Adipocyte (in vitro differentiated cells): ENCODE measurements at regions not wholly inside any gene's neighbourhood (a gene's known extent, or its start where the extent isn't known, plus 50 kb on each side); places are given as distances from the start of the nearest gene placed in this dataset.
"Not testable (repeated sequence)": the region's sequence is repeated elsewhere in the genome, so short reads cannot be mapped to it uniquely, and the experiment has no call there.

Source experiments
- DNase-seq: peaks from one replicate; pipeline ENCODE4 v3.0.0-alpha.2; 2015; ENCODE audit warnings: low read depth
- H3K27me3 ChIP-seq: replicated peaks from 2 replicates; pipeline ENCODE4 v1.7.0; 2013; ENCODE audit warnings: mild to moderate bottlenecking, low read length, moderate library complexity; ENCODE audit not compliant: control insufficient read depth, insufficient read depth
- H3K36me3 ChIP-seq: 2 replicates; pipeline ENCODE4 v1.7.0; 2013; ENCODE audit warnings: low read length, mild to moderate bottlenecking, moderate library complexity; ENCODE audit not compliant: control insufficient read depth, insufficient read depth, severe bottlenecking
- H3K4me1 ChIP-seq: 2 replicates; pipeline ENCODE4 v1.7.0; 2013; ENCODE audit warnings: mild to moderate bottlenecking, low read length, moderate library complexity; ENCODE audit not compliant: control insufficient read depth, insufficient read depth
- H3K4me3 ChIP-seq: 2 replicates; pipeline ENCODE4 v1.7.0; 2013; ENCODE audit warnings: mild to moderate bottlenecking, low read length, moderate library complexity
- H3K9ac ChIP-seq: 2 replicates; pipeline ENCODE4 v1.7.0; 2013; ENCODE audit warnings: mild to moderate bottlenecking, low read length, moderate library complexity
- H3K9me3 ChIP-seq: 2 replicates; pipeline ENCODE4 v1.7.0; 2013; ENCODE audit warnings: mild to moderate bottlenecking, low read length, moderate library complexity; ENCODE audit not compliant: control insufficient read depth

DNA sequence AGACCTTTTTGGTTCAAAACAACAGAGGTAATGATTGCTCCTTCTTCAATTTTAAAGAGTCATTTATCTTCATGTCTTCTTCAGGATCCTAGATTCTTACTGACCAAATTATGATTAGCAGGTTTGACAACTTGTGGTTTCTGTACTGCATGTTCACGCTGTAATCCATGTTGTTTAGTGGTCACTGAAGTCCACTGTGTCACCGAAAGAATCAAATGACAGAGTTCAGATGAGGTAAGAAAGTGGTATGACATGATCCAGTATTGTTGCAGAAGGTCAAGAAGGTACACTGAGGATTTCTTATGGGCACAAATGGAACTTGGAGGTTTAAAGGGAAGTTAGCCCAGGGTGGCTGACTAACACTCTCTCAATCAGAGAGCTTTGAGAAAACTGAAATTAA lies 649.2 kb downstream of the EFNA5 start:
- H3K9ac ChIP-seq, result no peak overlapping the region
- no peaks in the 10 kb centered on the region for H3K36me3 ChIP-seq
- H3K9me3 ChIP-seq, result no peaks in the 10 kb centered on the region
- H3K4me3 ChIP-seq, result no peak overlapping the region
- H3K27me3 ChIP-seq, result no peaks in the 10 kb centered on the region
- H3K4me1 ChIP-seq, result no peaks in the 10 kb centered on the region
- DNase-seq, result no peak

DNA sequence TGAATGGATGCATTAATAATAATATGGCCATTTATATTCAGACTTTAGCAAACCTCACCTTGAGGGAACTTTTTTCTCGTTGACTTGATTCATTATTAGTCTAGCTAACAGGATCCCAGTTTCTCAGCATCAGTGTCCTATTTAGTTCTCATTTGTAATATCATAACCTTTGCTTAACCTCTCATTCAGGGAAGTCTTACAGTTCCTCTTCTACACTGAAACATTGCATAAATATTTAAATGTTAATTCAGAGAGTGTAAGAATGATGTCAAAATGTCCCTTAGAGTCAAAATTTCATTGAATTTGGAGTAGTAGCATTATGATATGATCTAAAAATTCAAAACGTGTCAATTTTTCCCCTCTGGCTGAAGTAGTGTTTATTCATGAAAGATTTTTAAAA lies 650.1 kb downstream of the EFNA5 start:
- Histone ChIP-seq H3K9me3 (no peaks in the 10 kb centered on the region), H3K9ac (no peak overlapping the region), H3K4me3 (no peak overlapping the region), H3K27me3 (no peaks in the 10 kb centered on the region), H3K36me3 (no peaks in the 10 kb centered on the region), H3K4me1 (no peaks in the 10 kb centered on the region)
- DNase-seq, result no peak

DNA sequence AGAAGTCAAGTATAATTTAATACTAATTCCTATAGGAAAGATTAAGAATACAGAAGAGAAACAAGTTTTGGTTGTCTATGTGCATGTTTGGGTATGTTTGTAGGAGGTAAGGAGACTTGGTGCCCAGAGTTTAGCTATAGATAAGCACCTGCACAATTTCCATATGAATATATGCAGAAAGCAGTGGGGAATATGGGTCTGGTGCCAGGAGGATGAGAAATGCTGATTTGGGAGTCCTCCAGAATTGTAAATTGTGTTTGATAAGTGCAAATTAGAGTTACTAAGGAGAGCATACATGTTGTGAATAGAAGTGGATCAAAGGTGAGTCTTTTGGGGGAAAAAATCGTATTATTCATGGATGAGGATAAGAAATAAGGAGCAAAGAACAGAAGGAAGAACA lies 653.1 kb downstream of the EFNA5 start:
- H3K9me3 ChIP-seq, result no peaks in the 10 kb centered on the region
- H3K27me3 ChIP-seq, result no peaks in the 10 kb centered on the region
- H3K36me3 ChIP-seq, result no peaks in the 10 kb centered on the region
- no peak for DNase-seq
- H3K4me3 ChIP-seq, result no peak overlapping the region
- H3K4me1 ChIP-seq, result no peaks in the 10 kb centered on the region
- H3K9ac ChIP-seq, result no peak overlapping the region

DNA sequence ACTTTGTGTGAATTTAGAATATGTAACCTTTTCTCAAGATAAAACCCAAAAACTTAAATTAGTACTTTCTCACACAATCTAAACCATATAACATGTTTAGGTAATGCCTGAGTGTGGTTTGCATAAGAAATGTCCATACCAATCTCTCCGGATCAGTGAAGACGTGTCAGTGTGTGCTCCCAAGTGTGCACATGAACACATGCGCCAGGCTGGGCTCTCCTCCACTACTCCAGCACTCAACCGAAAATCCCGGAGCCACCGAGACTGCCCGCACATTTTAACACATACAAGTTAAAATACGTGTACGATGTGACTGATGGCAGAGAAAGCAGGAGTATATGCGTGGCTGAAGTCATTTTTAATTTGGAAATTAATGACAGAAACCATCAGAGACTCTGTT lies 658.4 kb downstream of the EFNA5 start:
- no peaks in the 10 kb centered on the region for H3K9me3 ChIP-seq
- H3K4me3 ChIP-seq, result no peak overlapping the region
- H3K4me1 ChIP-seq, result no peaks in the 10 kb centered on the region
- no peaks in the 10 kb centered on the region for H3K36me3 ChIP-seq
- no peak for DNase-seq
- H3K27me3 ChIP-seq, result no peaks in the 10 kb centered on the region
- H3K9ac ChIP-seq, result no peak overlapping the region

DNA sequence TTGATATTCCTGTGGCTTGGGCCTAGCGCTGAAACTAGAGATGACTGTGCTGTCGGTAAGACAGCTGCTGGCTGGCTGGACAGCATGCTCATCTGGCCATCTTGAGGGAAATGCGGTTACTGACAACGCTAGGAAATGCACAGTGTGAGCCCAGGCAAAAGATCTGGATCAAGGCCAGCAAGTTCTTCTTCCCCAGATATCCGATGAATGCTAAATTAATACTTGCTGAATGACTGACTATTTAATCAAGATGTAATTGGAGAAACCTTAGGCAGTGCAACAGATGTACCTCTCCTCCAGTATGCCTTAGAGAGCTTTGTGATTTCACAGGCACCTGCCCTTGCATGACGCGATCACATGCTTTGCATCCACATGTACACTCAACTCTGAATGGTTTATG lies 659.1 kb downstream of the EFNA5 start:
- H3K9me3 ChIP-seq, result no peaks in the 10 kb centered on the region
- no peak overlapping the region for H3K4me3 ChIP-seq
- no peak for DNase-seq

DNA sequence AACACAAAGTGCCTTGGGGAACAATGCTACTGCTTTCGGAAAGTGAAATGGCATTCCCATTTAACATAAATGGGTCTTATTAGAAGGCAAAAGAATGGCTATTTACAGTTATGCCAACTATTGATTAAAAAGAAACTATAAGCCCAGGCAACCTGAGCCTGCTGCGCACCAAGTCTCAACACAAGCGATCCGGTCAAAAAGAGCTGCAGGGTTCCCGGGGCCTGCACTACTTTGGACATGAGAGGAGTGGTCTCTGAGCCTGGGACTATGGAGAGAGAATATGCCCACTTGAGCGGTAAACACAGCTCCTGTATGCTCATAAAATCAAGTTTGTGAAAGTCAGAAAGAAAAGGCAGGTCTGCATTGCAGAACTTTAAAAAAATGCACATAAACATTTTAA lies 660.7 kb downstream of the EFNA5 start:
- no peaks in the 10 kb centered on the region for H3K9me3 ChIP-seq
- no peaks in the 10 kb centered on the region for H3K27me3 ChIP-seq
- no peak overlapping the region for H3K4me3 ChIP-seq
- H3K36me3 ChIP-seq, result no peaks in the 10 kb centered on the region
- no peak for DNase-seq
- H3K9ac ChIP-seq, result no peak overlapping the region
- H3K4me1 ChIP-seq, result no peaks in the 10 kb centered on the region

More for the DNA sequence above, 659.1 kb downstream of the EFNA5 start:
- Histone ChIP-seq H3K9ac (no peak overlapping the region), H3K36me3 (no peaks in the 10 kb centered on the region), H3K27me3 (no peaks in the 10 kb centered on the region), H3K4me1 (no peaks in the 10 kb centered on the region)

DNA sequence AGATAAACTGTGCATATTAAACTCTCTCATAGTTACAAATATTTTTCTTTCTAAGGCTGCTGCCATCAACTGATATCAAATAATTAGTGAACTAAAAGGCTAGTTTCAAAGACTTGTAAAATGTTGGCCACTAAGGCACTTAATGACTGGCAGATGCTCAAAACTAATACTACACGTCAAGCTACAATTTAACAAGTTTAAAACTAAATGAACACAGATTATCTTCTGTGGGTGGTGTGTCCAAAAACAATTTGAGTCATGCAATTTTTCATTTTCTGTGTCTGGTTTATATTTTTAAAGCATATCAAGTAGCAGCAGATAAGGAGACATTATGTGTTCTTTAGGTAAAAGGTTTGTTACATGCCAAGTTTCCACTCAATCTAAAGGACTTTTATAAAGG lies 665.1 kb downstream of the EFNA5 start:
- no peak for DNase-seq
- no peaks in the 10 kb centered on the region for H3K27me3 ChIP-seq
- no peak overlapping the region for H3K4me3 ChIP-seq
- H3K9me3 ChIP-seq, result no peaks in the 10 kb centered on the region
- H3K36me3 ChIP-seq, result no peaks in the 10 kb centered on the region
- H3K4me1 ChIP-seq, result no peaks in the 10 kb centered on the region
- no peak overlapping the region for H3K9ac ChIP-seq

DNA sequence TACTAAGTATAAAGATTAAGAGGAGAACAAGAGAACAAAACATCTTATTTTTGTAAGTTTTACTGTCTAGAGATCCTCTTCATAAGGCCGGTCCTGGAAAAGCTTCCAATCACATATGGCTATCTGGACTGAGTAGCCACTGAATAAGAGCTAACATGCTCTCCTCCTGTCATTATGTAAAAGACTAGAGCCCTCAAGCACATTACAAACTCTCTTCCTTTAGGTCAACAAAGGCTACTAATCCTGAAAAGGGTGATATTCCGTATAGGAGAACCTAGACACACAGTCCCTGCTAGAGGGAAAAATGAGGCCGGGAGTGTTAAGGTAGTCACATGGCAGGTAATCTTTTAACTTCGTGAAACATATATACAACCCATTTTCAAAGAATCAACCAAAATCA lies 665.6 kb downstream of the EFNA5 start:
- H3K36me3 ChIP-seq, result no peaks in the 10 kb centered on the region
- H3K4me1 ChIP-seq, result no peaks in the 10 kb centered on the region
- no peaks in the 10 kb centered on the region for H3K9me3 ChIP-seq
- no peak overlapping the region for H3K9ac ChIP-seq
- H3K27me3 ChIP-seq, result no peaks in the 10 kb centered on the region
- H3K4me3 ChIP-seq, result no peak overlapping the region
- no peak for DNase-seq

DNA sequence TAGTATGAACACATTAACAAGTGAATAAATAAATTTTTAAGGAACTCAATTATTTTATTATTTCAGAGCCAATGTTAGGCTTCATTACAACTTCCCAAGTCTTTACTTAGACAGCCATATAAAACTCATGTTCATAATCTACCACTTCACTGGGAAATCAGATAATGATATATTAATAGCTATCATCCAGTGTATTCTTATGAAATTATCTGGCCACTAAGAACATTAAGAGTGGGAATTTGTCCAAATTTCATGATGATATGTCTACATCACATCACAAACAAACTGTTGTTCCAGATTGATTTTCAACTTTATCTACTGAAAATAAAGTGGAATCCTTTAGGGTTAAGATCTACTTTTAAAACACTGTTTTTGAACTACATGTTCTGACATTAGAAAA lies 668.6 kb downstream of the EFNA5 start:
- Histone ChIP-seq H3K27me3 (no peaks in the 10 kb centered on the region), H3K36me3 (no peaks in the 10 kb centered on the region), H3K4me3 (no peak overlapping the region), H3K9me3 (no peaks in the 10 kb centered on the region), H3K9ac (no peak overlapping the region), H3K4me1 (no peaks in the 10 kb centered on the region)
- DNase-seq, result no peak

DNA sequence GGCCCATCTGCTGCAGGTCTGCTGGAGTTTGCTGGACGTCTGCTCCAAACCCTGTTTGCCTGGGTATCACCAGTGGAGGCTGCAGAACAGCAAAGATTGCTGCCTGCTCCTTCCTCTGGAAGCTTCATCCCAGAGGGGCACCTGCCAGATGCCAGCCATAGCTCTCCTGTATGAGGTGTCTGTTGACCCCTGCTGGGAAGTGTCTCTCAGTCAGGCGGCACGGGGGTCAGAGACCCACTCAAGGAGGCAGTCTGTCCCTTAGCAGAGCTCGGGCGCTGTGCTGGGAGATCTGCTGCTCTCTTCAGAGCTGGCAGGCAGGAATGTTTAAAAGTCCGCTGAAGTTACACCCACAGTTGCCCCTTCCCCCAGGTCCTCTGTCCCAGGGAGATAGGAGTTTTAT lies 671.2 kb downstream of the EFNA5 start:
- H3K4me1 ChIP-seq, H3K27me3 ChIP-seq, H3K36me3 ChIP-seq, H3K9me3 ChIP-seq, H3K4me3 ChIP-seq, DNase-seq, H3K9ac ChIP-seq: not testable (repeated sequence)

DNA sequence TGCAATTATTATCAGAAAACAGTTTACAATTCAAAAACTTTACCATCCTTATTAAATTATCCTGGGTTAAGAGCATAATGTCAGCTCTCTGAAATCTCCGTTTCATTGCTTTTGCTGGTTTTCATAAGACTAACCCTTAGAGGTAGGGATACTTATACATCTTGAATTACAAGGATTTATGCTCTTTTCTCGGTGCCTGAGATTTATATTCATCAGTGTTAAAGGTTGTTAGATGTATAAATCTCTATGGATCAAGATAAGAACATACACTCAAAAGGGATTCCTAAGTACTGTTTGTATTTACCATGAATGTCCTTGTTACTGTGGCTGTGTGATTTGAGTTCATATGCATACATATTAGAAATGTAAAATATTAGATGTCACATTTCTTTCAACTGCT lies 684.7 kb downstream of the EFNA5 start:
- no peak overlapping the region for H3K9ac ChIP-seq
- H3K4me3 ChIP-seq, result no peak overlapping the region
- H3K27me3 ChIP-seq, result no peaks in the 10 kb centered on the region

DNA sequence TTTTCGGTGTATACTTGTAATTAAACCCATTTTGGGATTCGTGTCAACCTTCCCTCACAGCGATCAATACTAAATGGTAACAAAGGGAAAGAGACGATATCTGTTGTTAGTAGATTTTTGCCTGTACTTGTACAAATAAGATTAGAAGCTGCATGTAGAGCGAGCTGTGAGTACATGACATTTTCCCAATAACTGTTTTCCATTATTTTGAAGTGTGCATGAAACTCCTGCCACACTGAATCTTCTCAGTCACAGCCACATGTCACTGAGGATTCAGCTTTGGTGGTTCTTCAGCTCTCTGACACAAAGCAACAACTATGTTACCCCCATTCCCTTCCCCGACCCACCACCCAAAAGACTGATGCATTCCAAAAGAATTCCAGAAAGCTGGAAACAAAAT lies 685.6 kb downstream of the EFNA5 start:
- Histone ChIP-seq H3K4me3 (no peak overlapping the region), H3K27me3 (no peaks in the 10 kb centered on the region), H3K9ac (no peak overlapping the region), H3K36me3 (no peaks in the 10 kb centered on the region), H3K9me3 (no peaks in the 10 kb centered on the region), H3K4me1 (no peaks in the 10 kb centered on the region)
- no peak for DNase-seq

More for the DNA sequence above, 684.7 kb downstream of the EFNA5 start:
- Histone ChIP-seq H3K9me3 (no peaks in the 10 kb centered on the region), H3K36me3 (no peaks in the 10 kb centered on the region), H3K4me1 (no peaks in the 10 kb centered on the region)
- no peak for DNase-seq
